ENCODE measurements at regions not wholly inside any gene's neighbourhood (a gene's known extent, or its start where the extent isn't known, plus 50 kb on each side); places are given as distances from the start of the nearest gene placed in this dataset.

DNA sequence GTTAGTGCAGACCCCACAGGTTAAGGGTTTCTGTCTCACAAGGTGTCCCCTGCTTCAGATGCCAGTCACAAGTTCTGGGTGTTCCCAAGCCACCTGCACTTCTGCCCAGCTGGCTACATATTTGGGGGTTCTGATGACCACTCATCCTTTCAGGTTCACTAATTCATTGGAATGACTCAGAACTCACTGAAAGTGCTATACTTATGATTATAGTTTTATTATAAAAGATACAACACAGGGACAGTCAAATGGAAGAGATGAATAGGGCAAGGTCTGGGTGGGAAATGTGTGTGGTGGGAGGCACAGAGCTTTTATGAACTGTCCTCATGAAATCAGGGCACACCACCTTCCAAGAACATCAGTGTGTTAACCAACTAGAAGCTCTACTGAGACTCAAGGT, 97.7 kb upstream of the CASK start:
- Histone ChIP-seq H4K20me1 (ENCODE audit: insufficient read depth, low read length) (no peaks in the 10 kb centered on the region), H3K27me3 (ENCODE audit: insufficient read depth, low read length) (no peaks in the 10 kb centered on the region), H3K9me3 (ENCODE audit: insufficient read depth, low read depth, low read length) (no peaks in the 10 kb centered on the region), H3K4me1 (ENCODE audit: insufficient read depth, low read length) (no peaks in the 10 kb centered on the region), H2AFZ (ENCODE audit: low read depth, low read length) (no peak overlapping the region), H3K9ac (ENCODE audit: low read length) (no peak overlapping the region), H3K4me3 (ENCODE audit: insufficient read depth, low read depth, low read length) (no peak overlapping the region), H3K4me2 (ENCODE audit: low read length) (no peak overlapping the region), H3K36me3 (ENCODE audit: insufficient read depth, low read length) (no peaks in the 10 kb centered on the region), H3K79me2 (ENCODE audit: insufficient read depth, low read length) (no peaks in the 10 kb centered on the region), H3K27ac (ENCODE audit: low read depth, low read length) (no peak overlapping the region)
- Mint-ChIP-seq H3K9me3 (ENCODE audit: unreplicated experiment) (no peaks in the 10 kb centered on the region), H3K4me3 (ENCODE audit: unreplicated experiment) (no peak overlapping the region), H3K36me3 (ENCODE audit: low read depth, unreplicated experiment) (no peaks in the 10 kb centered on the region), H3K27ac (ENCODE audit: unreplicated experiment) (no peak overlapping the region), H3K27me3 (ENCODE audit: low read depth, unreplicated experiment) (no peaks in the 10 kb centered on the region), H3K4me1 (ENCODE audit: low read depth, unreplicated experiment) (no peaks in the 10 kb centered on the region)
- DNase-seq (ENCODE audit: low read depth) (no peak), FAIRE-seq (no peak)
- no peak for TF ChIP-seq EZH2 (IDR thresholded peaks at IDR 0.05; ENCODE audit: insufficient read depth, low read length)
- TF ChIP-seq, protein P1, sequence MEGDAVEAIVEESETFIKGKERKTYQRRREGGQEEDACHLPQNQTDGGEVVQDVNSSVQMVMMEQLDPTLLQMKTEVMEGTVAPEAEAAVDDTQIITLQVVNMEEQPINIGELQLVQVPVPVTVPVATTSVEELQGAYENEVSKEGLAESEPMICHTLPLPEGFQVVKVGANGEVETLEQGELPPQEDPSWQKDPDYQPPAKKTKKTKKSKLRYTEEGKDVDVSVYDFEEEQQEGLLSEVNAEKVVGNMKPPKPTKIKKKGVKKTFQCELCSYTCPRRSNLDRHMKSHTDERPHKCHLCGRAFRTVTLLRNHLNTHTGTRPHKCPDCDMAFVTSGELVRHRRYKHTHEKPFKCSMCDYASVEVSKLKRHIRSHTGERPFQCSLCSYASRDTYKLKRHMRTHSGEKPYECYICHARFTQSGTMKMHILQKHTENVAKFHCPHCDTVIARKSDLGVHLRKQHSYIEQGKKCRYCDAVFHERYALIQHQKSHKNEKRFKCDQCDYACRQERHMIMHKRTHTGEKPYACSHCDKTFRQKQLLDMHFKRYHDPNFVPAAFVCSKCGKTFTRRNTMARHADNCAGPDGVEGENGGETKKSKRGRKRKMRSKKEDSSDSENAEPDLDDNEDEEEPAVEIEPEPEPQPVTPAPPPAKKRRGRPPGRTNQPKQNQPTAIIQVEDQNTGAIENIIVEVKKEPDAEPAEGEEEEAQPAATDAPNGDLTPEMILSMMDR (IDR thresholded peaks at IDR 0.05; ENCODE audit: insufficient read depth, low read depth, low read length): no peak

GRCh38 chrX:42020225-42020624, 96.9 kb upstream of the CASK start:
- no peaks in the 10 kb centered on the region for H3K9me3 ChIP-seq (ENCODE audit: insufficient read depth, low read depth, low read length)
- no peak overlapping the region for H3K4me3 ChIP-seq (ENCODE audit: insufficient read depth, low read depth, low read length)
- no peak overlapping the region for H3K9ac ChIP-seq (ENCODE audit: low read length)
- H3K27ac ChIP-seq (ENCODE audit: low read depth, low read length): no peak overlapping the region
- H3K27me3 ChIP-seq (ENCODE audit: insufficient read depth, low read length): no peaks in the 10 kb centered on the region
- Mint-ChIP-seq H3K36me3 (ENCODE audit: low read depth, unreplicated experiment) (no peaks in the 10 kb centered on the region), H3K27ac (ENCODE audit: unreplicated experiment) (no peak overlapping the region), H3K4me1 (ENCODE audit: low read depth, unreplicated experiment) (no peaks in the 10 kb centered on the region), H3K4me3 (ENCODE audit: unreplicated experiment) (no peak overlapping the region), H3K27me3 (ENCODE audit: low read depth, unreplicated experiment) (no peaks in the 10 kb centered on the region), H3K9me3 (ENCODE audit: unreplicated experiment) (no peaks in the 10 kb centered on the region)
- FAIRE-seq: no peak
- no peak overlapping the region for H2AFZ ChIP-seq (ENCODE audit: low read depth, low read length)
- no peak for DNase-seq (ENCODE audit: low read depth)
- H3K4me2 ChIP-seq (ENCODE audit: low read length): no peak overlapping the region
- no peaks in the 10 kb centered on the region for H3K36me3 ChIP-seq (ENCODE audit: insufficient read depth, low read length)
- H3K79me2 ChIP-seq (ENCODE audit: insufficient read depth, low read length): no peaks in the 10 kb centered on the region
- TF ChIP-seq, protein P1 (IDR thresholded peaks at IDR 0.05; ENCODE audit: insufficient read depth, low read depth, low read length): no peak
- TF ChIP-seq EZH2 (IDR thresholded peaks at IDR 0.05; ENCODE audit: insufficient read depth, low read length): no peak
- no peaks in the 10 kb centered on the region for H3K4me1 ChIP-seq (ENCODE audit: insufficient read depth, low read length)
- no peaks in the 10 kb centered on the region for H4K20me1 ChIP-seq (ENCODE audit: insufficient read depth, low read length)

- Mint-ChIP-seq H3K4me1 (ENCODE audit: low read depth, unreplicated experiment) (no peaks in the 10 kb centered on the region), H3K4me3 (ENCODE audit: unreplicated experiment) (no peak overlapping the region), H3K9me3 (ENCODE audit: unreplicated experiment) (no peaks in the 10 kb centered on the region), H3K36me3 (ENCODE audit: low read depth, unreplicated experiment) (no peaks in the 10 kb centered on the region), H3K27ac (ENCODE audit: unreplicated experiment) (no peak overlapping the region), H3K27me3 (ENCODE audit: low read depth, unreplicated experiment) (no peaks in the 10 kb centered on the region)
- TF ChIP-seq, protein P1 (IDR thresholded peaks at IDR 0.05; ENCODE audit: insufficient read depth, low read depth, low read length): no peak
- no peak for TF ChIP-seq EZH2 (IDR thresholded peaks at IDR 0.05; ENCODE audit: insufficient read depth, low read length)
- no peak overlapping the region for H3K4me3 ChIP-seq (ENCODE audit: insufficient read depth, low read depth, low read length)
- no peak overlapping the region for H2AFZ ChIP-seq (ENCODE audit: low read depth, low read length)
- H3K4me2 ChIP-seq (ENCODE audit: low read length): no peak overlapping the region
- H3K79me2 ChIP-seq (ENCODE audit: insufficient read depth, low read length): no peaks in the 10 kb centered on the region
- no peak overlapping the region for H3K9ac ChIP-seq (ENCODE audit: low read length)
- no peak overlapping the region for H3K27ac ChIP-seq (ENCODE audit: low read depth, low read length)
- H4K20me1 ChIP-seq (ENCODE audit: insufficient read depth, low read length): no peaks in the 10 kb centered on the region
- no peaks in the 10 kb centered on the region for H3K4me1 ChIP-seq (ENCODE audit: insufficient read depth, low read length)
- no peaks in the 10 kb centered on the region for H3K9me3 ChIP-seq (ENCODE audit: insufficient read depth, low read depth, low read length)
- FAIRE-seq (no peak), DNase-seq (ENCODE audit: low read depth) (no peak)
- no peaks in the 10 kb centered on the region for H3K27me3 ChIP-seq (ENCODE audit: insufficient read depth, low read length)
- no peaks in the 10 kb centered on the region for H3K36me3 ChIP-seq (ENCODE audit: insufficient read depth, low read length)
Measured at GRCh38 chrX:42017971-42018370, 94.6 kb upstream of the CASK start.
